HCEC 1CT (cell line): ENCODE measurements at regions not wholly inside any gene's neighbourhood (a gene's known extent, or its start where the extent isn't known, plus 50 kb on each side); places are given as distances from the start of the nearest gene placed in this dataset.
"Not testable (repeated sequence)": the region's sequence is repeated elsewhere in the genome, so short reads cannot be mapped to it uniquely, and the experiment has no call there.

Source experiments
- DNase-seq: peaks from one replicate; pipeline ENCODE4 v3.0.0-alpha.2; 2017

DNA sequence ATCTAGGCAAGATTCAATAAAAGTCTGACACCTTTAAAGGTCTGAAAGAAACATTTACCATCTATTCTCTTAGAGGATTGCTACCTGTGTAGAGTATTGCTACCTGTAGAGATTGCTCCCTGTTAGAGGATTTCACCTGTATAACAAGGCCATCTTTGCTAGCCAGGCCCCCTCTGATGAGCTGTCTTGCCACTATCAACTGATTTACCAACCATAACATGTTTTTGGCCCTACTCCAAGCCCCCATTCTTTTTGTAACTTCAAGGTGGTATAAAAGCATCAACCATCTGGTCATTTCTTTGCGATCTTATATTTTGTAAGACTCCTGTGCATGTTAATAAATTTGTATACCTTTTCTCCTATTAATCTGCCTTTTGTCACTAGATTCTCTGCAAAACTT is 424.7 kb upstream of the CAMK1G start:
- no peak for DNase-seq

DNA sequence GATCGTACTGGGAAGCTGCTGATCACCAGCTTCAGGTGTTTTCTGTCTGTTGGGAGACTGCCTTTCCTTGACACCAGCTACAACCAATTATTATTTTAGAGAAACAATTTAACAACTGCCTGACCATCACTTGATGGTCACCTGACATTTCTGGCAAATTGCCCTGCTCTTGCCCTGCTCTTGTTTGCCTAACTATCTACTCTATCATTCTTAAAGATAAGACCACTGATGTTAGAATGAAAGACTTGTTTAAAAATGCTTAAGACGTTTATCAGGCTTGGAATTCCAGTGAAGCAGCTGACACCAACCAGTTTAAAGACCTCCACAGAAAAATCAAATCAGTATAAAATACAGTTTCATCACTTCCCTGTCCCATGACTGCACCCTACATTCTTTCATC is 423.3 kb upstream of the CAMK1G start:
- no peak for DNase-seq

DNA sequence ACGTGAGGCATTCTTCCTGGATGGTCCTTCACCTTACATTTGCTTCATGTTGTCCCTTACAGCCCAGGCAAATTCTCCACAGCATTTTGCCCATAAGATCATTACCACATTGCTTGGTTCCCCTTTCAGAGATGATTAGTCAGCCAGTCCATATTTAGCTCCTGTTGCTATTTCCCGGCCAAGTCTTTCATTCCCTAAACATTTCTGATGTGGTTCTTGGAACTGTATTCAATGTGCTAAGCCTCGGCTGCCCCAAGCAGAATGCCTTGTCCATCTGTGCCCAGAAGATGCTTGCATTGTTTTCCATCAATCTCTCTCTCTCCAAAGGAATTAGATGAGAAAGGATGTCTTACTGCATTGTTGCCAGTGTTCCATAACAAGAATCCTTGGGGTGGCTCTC is 420.9 kb upstream of the CAMK1G start:
- no peak for DNase-seq

DNA sequence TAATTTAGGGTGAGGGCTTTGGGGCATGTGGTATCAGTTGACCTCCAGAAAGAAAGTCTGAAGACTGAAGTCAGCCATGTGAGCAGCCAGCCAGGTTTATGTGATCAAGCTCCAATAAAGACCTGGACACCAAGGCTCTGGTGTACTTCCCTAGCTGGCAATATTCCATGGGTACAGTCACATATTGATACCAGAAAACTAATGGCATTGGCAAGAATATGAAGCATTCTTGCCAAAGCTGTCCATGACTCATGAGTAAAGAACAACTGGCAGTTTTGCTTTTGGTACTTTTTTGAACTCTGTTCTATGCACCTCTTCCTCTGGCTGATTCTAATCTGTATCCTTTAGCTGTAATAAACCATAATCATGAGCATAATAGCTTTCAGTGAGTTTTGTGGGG is 415.3 kb upstream of the CAMK1G start:
- peak; percentile 5 for DNase-seq

DNA sequence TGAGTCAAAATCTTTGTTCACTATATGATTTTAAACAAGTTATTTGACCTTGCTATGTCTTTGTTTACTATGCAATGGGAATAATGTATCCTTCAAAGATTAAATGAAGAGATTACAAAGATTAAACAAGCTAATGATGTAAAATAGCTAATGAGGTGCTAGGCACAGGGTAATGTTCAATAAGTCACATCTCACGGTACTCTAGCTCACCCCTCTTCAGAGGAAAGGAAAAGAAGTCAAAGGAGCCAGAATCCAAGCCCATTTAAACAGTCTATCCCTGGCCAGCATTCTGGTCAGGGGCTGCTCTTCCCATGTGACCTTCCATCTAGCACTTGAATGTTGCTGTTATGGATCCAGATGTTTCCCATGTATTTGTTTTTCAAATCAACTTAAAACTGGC is 412.4 kb upstream of the CAMK1G start:
- DNase-seq, result no peak

DNA sequence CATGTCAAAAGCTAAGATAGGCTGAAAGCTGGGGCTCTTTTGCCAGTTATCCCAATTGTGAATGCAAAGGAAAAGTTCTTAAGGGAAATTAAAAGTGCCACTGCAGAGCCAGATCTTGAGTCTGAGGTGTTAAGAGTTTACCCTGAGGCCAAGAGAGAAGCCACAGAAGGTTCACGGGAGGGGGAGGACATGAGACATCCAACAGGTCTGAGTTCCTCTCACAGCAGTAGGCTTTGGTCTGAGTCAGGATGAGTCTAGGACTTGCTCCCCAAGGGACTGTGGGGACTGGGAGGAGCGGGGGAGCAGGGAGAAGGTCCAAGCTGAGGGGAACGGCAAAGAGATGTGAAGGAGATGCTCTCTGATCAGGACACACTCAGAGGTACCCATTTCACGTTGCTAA is 411.2 kb upstream of the CAMK1G start:
- no peak for DNase-seq

DNA sequence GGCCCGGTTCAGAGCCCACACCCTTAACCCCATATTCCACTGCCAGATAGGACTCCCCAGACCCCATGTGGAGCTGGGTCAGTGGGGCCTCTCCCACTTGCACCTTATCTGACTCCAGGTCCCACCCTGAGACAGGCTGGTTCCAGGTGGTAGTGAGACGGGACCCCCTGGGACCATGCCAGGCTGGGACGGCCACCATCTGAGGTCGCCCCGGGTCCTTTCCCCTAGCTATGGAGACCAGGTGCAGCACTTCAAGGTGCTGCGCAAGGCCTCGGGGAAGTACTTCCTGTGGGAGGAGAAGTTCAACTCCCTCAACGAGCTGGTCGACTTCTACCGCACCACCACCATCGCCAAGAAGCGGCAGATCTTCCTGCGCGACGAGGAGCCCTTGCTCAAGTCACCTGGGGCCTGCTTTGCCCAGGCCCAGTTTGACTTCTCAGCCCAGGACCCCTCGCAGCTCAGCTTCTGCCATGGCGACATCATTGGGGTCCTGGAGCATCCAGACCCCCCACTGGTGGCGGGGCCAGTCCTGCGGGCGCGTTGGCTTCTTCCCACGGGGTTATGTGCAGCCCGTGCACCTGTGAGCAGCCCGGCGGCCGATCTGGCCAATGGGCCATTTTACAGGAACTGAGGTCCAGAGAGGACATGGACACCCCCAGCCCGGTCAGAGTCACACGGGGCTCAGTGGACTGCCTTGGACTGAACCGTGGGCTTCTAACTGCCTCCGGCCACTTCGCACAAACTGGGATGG is 410.5 kb upstream of the CAMK1G start:
- not testable (repeated sequence) for DNase-seq

DNA sequence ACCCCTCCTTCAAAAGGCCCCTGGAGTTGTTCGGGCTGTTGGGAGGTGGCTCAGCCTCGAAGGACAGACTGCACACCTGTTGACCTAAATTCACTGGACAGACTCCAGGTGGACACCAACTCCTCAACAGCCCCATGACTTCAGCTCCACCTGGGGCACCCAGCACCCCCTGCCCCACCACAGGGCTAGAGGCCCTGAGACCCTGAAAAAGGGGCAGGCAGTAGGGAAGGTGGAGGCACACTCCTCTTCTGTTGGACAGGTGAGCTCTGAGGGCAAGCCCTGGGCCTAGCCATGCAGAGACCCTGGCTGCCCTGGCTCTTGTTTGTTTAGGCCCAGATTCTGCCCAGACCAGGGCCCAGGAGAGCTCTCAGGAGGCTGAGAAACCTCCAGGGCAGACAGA is 409.7 kb upstream of the CAMK1G start:
- not testable (repeated sequence) for DNase-seq

DNA sequence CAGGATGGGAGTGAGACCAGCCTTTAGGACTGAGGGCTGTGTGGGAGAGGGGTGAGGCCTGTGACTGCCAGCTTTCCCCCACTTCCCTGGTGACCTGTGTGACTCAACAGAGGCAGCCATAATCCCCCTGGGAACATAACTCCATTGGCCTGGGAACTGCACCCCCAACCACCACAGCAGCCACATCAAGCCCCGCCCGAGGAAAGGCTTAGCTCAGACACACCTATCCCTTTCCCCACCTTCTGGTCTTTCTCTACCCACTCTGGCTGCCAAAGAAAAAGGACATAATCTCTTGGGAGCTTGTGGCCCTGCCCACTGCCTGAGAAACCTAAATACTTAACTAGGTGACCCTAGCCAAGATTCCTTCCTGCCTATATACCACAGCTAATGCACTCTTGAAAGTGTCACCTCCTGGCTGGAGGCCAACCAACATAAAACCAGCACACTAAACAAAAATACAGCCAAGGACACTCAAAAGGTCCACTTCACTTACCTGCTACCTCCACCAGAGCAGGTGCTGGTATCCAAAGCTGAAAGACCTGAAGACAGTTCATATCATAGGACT is 406.6 kb upstream of the CAMK1G start:
- DNase-seq, result no peak

DNA sequence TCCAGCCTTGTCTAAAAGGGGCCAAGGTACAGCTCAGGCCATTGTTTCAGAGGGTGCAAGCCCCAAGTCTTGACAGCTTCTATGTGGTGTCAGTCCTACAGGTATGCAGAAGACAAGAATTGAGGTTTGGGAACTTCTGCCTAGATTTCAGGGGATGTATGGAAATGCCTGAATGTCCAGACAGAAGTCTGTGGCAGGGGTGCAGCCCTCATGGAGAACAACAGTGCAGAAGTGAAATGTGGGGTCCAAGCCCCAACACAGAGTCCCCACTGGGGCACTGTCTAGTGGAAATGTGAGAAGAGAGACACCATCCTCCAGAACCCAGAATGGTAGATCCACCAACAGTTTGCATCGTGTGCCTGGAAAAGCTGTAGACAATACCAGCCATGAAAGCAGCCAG is 400.3 kb upstream of the CAMK1G start:
- DNase-seq, result no peak

DNA sequence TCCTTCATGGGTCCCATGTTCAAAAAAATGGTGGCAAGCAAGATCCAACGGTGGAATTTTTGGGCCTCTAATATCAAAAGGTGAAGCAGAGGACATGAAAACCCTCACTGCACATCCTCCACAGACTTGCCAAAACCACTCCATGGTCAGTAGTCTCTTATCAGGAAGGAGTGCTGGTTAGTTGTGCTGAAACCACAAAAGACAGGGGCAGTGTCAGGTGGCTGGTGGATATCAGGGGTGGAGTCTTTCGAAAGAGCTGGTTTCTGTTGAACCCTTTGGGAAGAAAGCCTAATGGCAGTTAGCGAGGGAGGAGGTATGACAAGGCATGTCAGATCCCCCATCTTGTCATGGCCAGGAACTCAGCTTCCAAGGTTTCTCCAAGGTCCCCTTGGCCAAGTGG is 395.9 kb upstream of the CAMK1G start:
- DNase-seq, result no peak

DNA sequence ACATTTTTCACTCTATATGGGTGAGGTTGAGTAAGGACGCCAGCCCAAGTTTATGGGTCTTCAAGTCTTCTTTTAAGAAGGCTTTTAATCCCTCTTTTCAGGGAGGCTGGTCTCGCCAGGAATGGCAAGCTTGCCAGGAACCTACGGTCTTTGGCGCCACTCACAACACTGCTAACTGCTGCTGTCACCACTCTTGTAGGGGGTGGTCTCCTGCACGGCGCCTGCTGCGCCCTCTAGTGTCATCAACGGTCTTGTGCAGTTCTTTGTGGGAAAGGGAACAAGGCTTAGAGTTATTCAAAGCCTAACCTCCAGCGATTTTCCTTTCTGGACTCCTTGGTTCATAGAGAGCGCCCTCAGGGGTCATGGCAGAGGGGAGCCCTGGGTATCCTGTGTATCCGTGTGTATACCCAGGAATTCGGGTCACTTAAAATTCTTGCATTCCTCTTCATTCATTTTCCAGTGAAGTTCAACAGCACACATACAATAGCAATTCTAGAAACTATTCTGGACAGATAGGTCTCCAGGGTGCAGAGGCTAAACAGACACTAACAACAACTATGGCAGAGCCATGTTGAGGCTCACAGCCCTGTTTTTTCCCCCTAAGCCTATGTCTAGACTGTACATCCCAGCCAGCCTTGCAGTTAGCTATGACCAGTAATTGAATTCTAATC is 392.8 kb upstream of the CAMK1G start:
- DNase-seq, result peak; percentile 18

DNA sequence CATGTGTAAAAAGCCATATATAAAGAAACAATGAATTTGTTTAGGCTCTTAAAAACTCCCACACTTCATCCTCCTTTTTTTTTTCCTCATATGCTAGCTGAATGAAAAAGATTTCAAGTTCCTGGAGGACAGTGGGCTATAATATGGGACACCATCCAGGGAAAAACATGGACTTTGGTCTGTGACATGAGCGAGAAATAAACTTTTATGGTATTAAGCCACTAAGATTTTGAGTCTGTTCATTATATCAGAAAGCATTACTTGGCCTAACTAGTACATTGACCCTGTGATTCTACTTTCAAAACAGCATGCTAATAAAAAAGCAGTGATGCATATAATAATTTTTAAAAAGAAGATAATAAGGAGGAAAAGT is 392.3 kb upstream of the CAMK1G start:
- no peak for DNase-seq

DNA sequence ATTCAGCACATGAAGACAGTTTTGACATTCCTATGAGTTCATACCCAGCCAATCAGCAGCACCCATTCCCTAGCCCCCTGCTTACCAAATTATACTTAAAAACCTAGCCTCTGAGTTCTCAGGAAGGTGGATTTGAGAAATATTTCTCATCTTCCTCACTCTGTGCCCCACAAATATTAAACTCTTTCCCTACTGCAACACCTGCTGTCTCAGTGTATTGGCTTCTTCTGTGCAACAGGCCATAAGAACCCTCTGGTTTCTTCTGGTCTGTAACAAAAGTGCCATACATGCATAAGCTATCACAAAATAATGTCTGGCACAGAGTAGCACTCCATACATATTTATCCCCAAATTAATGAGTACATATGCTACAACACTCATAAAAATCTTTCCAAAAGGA is 387.4 kb upstream of the CAMK1G start:
- no peak for DNase-seq

DNA sequence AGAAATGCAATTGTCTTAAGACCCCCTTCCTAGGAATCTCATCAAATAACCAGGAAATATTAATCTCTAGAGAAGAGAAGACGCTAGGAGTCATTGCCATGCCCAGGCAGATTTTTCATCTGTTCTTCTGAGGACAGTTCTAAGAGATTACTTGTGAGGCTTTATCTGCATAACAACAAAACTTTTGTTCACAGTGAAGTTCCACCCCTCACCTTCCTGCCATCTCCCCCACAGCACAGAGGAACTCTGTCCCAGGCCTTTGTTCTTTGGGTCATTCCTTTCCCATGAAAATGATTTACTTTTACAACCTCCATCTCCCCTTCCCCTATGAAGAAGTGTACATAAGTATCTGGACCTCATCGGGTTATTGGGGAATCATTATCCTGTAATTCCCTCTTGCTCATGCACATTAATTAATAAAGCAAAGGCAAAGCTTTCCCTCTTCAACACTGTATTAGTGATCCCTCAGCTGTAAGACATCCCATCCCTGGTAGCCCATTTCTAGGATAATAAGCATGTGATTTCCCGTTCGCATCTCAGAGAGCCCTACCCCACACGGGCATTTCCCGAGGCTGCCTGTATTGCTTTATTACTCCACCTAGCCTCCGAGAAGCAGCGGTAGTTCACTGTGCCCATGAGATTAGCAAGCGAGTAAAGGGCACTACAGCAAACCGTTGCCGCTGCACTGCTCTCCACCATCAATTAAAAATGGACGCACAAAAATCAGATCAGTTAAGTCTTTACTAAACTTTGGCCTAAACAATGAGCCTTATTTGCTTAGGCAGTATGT is 384.4 kb upstream of the CAMK1G start:
- DNase-seq, result no peak

DNA sequence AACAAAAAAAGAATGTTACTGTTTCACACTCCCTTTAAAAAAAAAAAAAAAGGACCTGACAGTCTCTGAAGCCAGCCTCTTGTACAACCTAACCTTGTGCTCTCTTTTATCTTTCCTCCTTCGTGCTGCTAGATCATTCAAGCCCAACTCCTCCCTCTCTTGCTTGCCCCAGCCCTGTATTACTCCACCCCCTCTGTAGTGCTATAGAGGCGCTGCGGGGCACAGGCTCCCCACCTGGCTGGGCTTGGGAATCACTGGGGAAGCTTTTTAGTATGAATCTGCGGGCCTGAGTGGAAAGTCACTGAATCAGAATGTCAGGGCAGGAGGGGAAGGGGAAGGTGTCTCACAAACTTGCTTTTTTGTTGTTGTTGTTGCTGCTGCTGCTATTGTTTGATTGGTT is 383.7 kb upstream of the CAMK1G start:
- no peak for DNase-seq

DNA sequence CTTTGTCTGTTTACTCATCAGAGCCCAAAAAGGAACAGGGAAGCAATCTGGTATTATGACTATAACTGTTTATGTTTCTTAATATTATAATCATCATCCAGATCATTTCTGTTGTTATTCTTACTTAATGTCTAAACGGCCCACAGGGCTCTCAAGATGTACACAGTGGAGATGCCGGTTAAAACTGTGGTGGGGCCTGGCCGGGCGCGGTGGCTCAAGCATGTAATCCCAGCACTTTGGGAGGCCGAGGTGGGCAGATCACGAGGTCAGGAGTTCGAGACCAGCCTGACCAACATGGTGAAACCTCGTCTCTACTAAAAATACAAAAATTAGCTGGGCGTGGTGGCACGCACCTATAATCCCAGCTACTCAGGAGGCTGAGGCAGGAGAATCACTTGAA is 381.2 kb upstream of the CAMK1G start:
- not testable (repeated sequence) for DNase-seq

DNA sequence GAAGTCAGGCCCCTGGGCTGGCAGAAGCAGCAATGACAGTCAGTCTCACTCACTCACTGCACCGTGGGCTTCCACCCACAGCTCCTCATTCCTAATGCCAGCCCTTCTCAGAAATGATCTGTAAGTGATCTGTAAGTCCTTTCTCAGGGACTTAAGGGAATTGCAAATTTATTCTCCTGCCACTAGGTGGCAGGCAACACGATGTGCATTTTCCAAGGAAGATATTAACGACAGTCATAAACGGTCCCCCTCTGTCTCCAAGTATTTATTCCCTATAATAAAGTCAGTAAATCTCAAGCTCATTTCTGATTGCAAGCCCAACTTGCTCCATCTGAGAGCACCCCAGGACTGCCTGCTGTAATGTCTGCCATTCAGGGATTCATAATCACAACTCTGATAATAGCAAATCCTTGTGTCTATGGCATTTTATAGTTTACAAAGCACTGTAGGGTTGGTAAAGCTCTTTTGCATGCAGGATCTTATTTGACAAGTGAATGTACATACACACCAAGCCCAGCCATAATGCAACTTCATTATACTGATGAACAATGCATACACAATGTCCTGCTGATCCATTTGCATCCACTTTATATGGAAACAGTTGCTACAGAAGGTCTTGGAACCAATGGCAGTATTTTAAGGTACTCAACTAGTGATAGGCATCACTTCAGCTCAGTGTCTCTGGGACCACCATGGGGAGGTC is 380.5 kb upstream of the CAMK1G start:
- DNase-seq, result peak; percentile 38

DNA sequence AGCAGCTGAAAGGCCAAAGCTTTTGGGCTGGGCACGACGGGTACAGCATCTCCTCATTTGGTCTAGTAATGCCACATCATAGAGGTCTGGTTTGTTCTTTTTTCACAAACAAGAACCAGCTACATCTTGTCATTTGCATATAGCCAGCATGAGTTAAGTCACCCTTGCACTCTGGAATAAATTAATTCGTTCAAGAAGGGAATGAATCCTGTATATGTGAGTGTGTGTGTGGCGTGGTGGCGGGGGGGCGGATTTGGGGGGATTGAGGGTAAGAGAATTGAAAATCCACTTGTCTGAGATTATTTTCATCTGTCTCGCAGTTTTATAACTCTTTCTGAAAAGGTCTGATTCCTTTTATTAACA is 380.0 kb upstream of the CAMK1G start:
- DNase-seq, result no peak

DNA sequence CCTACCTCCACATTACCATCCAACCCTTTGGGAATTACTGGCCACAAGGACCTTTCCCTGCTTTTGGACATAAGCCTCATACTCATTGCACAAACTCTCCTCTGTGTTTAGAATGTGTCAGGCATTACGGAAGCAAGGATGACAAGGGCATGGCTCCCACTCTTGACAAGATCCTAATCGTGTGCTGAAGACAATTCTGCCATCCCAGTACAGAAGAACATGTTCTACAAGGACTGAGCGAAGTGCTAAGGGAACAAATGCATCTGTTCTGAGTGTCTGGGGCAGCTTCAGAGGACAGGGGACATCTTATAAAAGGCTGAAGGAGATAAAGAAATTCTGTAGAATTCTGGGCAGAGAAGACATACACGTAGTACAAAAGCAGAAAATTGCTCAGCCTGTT is 378.5 kb upstream of the CAMK1G start:
- DNase-seq, result no peak

DNA sequence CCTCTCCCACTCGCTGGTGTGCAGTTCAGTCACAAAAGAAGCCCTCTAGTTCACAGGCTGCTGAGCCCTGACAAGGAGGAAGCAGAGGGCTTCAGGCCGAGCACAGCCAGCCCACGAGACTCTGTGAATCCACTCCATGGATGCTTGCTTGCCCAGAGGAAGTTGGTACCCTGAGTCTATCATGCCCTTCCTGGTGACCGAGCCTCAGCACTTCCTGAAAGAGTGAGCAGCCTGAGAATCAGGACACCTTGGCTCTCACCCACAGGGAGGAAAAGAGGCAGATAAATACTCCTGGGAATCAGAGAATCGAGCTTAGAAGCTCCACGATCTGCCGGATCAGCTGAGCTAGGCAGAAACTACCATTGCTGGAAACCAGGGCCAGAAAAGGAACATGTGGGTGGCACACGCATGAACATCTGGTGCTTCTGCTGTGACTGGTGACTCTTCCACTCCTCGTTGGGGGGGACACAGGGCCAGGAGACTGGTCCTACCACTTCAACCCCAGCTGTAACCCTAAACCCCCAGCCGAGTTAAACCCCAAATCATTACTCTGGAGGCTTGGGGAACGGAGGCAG is 376.3 kb upstream of the CAMK1G start:
- DNase-seq, result no peak

DNA sequence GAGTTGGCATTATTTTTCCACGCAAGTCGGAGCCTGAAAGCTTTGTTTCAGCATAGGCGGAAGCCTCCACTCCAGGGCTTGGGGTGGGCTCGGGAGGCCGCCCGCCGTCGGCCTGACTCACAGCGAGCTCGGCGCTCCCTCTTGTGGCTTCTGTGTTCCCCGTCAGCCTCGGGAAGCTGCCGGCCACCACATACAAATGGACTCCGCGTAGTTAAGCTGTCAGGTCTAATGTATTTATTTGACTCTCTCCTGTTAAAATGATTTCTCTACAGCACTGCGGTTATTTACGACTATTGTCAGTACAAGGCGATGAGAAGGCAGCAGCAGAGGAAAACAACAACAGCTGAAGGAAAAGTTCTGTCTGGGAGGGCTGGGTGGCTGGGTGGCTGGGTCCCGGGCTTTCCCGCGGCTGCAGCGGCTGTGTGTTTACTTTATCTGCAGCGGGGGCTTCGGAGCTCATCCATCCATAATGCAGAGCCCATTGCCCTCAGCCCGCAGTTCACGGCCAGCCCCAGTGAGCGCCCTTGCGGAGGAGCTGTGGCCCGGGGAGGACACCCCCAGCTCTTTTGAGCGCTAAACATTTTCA is 375.7 kb upstream of the CAMK1G start:
- peak; percentile 67 for DNase-seq
